H9 (cell line): ENCODE measurements at regions not wholly inside any gene's neighbourhood (a gene's known extent, or its start where the extent isn't known, plus 50 kb on each side); places are given as distances from the start of the nearest gene placed in this dataset.

Experiments
- DNase-seq: peaks from one replicate; pipeline ENCODE4 v3.0.0-alpha.2; 2017
- H2AFZ ChIP-seq: one replicate; pipeline ENCODE4 v1.6.1; 2013; ENCODE audit warnings: mild to moderate bottlenecking, low read length, control low read depth, moderate library complexity
- H2AK5ac ChIP-seq: 2 replicates; pipeline ENCODE4 v1.6.1; 2013; ENCODE audit warnings: low read length, control low read depth, mixed read lengths; ENCODE audit not compliant: insufficient read length
- H2BK120ac ChIP-seq: one replicate; pipeline ENCODE4 v1.6.1; 2013; ENCODE audit warnings: low read depth, mild to moderate bottlenecking, low read length, control low read depth, inconsistent platforms; ENCODE audit not compliant: poor library complexity, severe bottlenecking
- H2BK12ac ChIP-seq: 2 replicates; pipeline ENCODE4 v1.6.1; 2013; ENCODE audit warnings: low read length, control low read depth, mixed read lengths, low read depth; ENCODE audit not compliant: insufficient read length
- H2BK15ac ChIP-seq: 2 replicates; pipeline ENCODE4 v1.6.1; 2013; ENCODE audit warnings: low read depth, low read length, control low read depth
- H2BK20ac ChIP-seq: one replicate; pipeline ENCODE4 v1.6.1; 2013; ENCODE audit warnings: low read depth, mild to moderate bottlenecking, low read length, control low read depth, inconsistent platforms; ENCODE audit not compliant: poor library complexity, severe bottlenecking
- H2BK5ac ChIP-seq: 2 replicates; pipeline ENCODE4 v1.6.1; 2013; ENCODE audit warnings: low read length, control low read depth, mixed read lengths; ENCODE audit not compliant: insufficient read length
- H3K14ac ChIP-seq: 2 replicates; pipeline ENCODE4 v1.6.1; 2013; ENCODE audit warnings: low read length, control low read depth; ENCODE audit not compliant: insufficient read depth
- H3K18ac ChIP-seq: 2 replicates; pipeline ENCODE4 v1.6.1; 2013; ENCODE audit warnings: low read depth, mild to moderate bottlenecking, mixed read lengths, low read length, control low read depth; ENCODE audit not compliant: insufficient read length
- H3K23ac ChIP-seq: 2 replicates; pipeline ENCODE4 v1.6.1; 2013; ENCODE audit warnings: low read length, control low read depth, mixed read lengths, low read depth; ENCODE audit not compliant: insufficient read length
- H3K23me2 ChIP-seq: 2 replicates; pipeline ENCODE4 v1.6.1; 2013; ENCODE audit warnings: low read depth, mild to moderate bottlenecking, mixed read lengths, low read length, control low read depth; ENCODE audit not compliant: insufficient read length, poor library complexity, severe bottlenecking
- H3K27ac ChIP-seq: 2 replicates; pipeline ENCODE4 v1.5.1; 2013; ENCODE audit warnings: low read length, control low read depth, mixed read lengths, low read depth; ENCODE audit not compliant: insufficient read length
- H3K27me3 ChIP-seq: 2 replicates; pipeline ENCODE4 v1.6.1; 2013; ENCODE audit warnings: low read length, control low read depth, inconsistent platforms; ENCODE audit not compliant: insufficient read depth
- H3K4ac ChIP-seq: 2 replicates; pipeline ENCODE4 v1.6.1; 2013; ENCODE audit warnings: low read depth, mild to moderate bottlenecking, control low read depth, inconsistent platforms, low read length, moderate library complexity
- H3K4me1 ChIP-seq: 2 replicates; pipeline ENCODE4 v1.6.1; 2013; ENCODE audit warnings: low read length, control low read depth, inconsistent platforms; ENCODE audit not compliant: insufficient read depth
- H3K4me2 ChIP-seq: 2 replicates; pipeline ENCODE4 v1.6.1; 2013; ENCODE audit warnings: low read length, control low read depth, mixed read lengths; ENCODE audit not compliant: insufficient read length, insufficient read depth
- H3K56ac ChIP-seq: 2 replicates; pipeline ENCODE4 v1.6.1; 2013; ENCODE audit warnings: low read depth, mild to moderate bottlenecking, mixed read lengths, low read length, control low read depth; ENCODE audit not compliant: insufficient read length
- H3K79me1 ChIP-seq: 2 replicates; pipeline ENCODE4 v1.6.1; 2013; ENCODE audit warnings: low read depth, mild to moderate bottlenecking, moderate library complexity, low read length, control low read depth, inconsistent platforms; ENCODE audit not compliant: insufficient read depth, poor library complexity, severe bottlenecking
- H3K79me2 ChIP-seq: 2 replicates; pipeline ENCODE4 v1.6.1; 2013; ENCODE audit warnings: low read length, control low read depth, inconsistent platforms; ENCODE audit not compliant: insufficient read depth
- H3K9ac ChIP-seq: 2 replicates; pipeline ENCODE4 v1.6.1; 2013; ENCODE audit warnings: low read length, control low read depth, mixed read lengths; ENCODE audit not compliant: insufficient read length; ENCODE audit errors: extremely low read depth
- H3K9me3 ChIP-seq: one replicate; pipeline ENCODE4 v1.6.1; 2013; ENCODE audit warnings: low read depth, low read length, inconsistent platforms; ENCODE audit not compliant: control insufficient read depth
- H3T11ph ChIP-seq: one replicate; pipeline ENCODE4 v1.6.1; 2013; ENCODE audit warnings: mild to moderate bottlenecking, low read length, control low read depth, inconsistent platforms
- H4K20me1 ChIP-seq: one replicate; pipeline ENCODE4 v1.6.1; 2013; ENCODE audit not compliant: control insufficient read depth, insufficient read length, insufficient read depth
- H4K5ac ChIP-seq: 2 replicates; pipeline ENCODE4 v1.6.1; 2013; ENCODE audit warnings: low read depth, mild to moderate bottlenecking, mixed read lengths, low read length, control low read depth; ENCODE audit not compliant: insufficient read length
- H4K8ac ChIP-seq: replicated peaks from 2 replicates; pipeline ENCODE4 v1.6.1; 2013; ENCODE audit warnings: low read length, control low read depth, mixed read lengths, low read depth; ENCODE audit not compliant: insufficient read length
- H4K91ac ChIP-seq: 2 replicates; pipeline ENCODE4 v1.6.1; 2013; ENCODE audit warnings: low read depth, mild to moderate bottlenecking, moderate library complexity, mixed read lengths, low read length, control low read depth; ENCODE audit not compliant: insufficient read length
- H3K27ac Mint-ChIP-seq, 3 experiments: 2 replicates in 2 of 3; 3 replicates in 1 of 3; pipeline ENCODE4 v1.8.0; 2020 to 2021; ENCODE audit warnings: mixed read lengths in 3 of 3, mild to moderate bottlenecking in 1 of 3, moderate library complexity in 1 of 3
- H3K27me3 Mint-ChIP-seq: 2 replicates; pipeline ENCODE4 v1.8.0; 2021; ENCODE audit warnings: low read depth, mild to moderate bottlenecking, moderate library complexity, mixed read lengths
- H3K36me3 Mint-ChIP-seq, 3 experiments: 2 replicates in 2 of 3; 3 replicates in 1 of 3; pipeline ENCODE4 v1.8.0; 2020 to 2021; ENCODE audit warnings: low read depth in 3 of 3, mixed read lengths in 3 of 3; ENCODE audit not compliant: insufficient read depth in 1 of 3
- H3K4me1 Mint-ChIP-seq, 2 experiments: 2 replicates each; pipeline ENCODE4 v1.8.0; 2020; ENCODE audit warnings: mixed read lengths in 2 of 2
- H3K4me3 Mint-ChIP-seq, 2 experiments: 2 replicates in 1 of 2; 3 replicates in 1 of 2; pipeline ENCODE4 v1.8.0; 2020 to 2021; ENCODE audit warnings: mild to moderate bottlenecking in 2 of 2, mixed read lengths in 2 of 2, moderate library complexity in 1 of 2
- H3K9me3 Mint-ChIP-seq, 2 experiments: 2 replicates in 1 of 2; 3 replicates in 1 of 2; pipeline ENCODE4 v1.8.0; 2020; ENCODE audit warnings: mild to moderate bottlenecking in 2 of 2, mixed read lengths in 2 of 2, moderate library complexity in 1 of 2
- WGBS: extraction: QIAGEN DNeasy Blood & Tissue Kit; methylation state at CpG from one replicate; pipeline ENCODE4 v1.1.7; 2013; ENCODE audit warnings: missing lambda C conversion rate, low lambda C conversion rate, mixed read lengths; ENCODE audit not compliant: insufficient read length; ENCODE audit errors: extremely low coverage; 5-methylcytosine and 5-hydroxymethylcytosine counted together
- TF ChIP-seq, protein P1 (sequence below): fragments of 200-600 bp; sonication (generic); conservative IDR thresholded peaks from 3 replicates; pipeline ENCODE4 v1.8.0; 2021; ENCODE audit warnings: antibody characterized with exemption, mild to moderate bottlenecking

DNA sequence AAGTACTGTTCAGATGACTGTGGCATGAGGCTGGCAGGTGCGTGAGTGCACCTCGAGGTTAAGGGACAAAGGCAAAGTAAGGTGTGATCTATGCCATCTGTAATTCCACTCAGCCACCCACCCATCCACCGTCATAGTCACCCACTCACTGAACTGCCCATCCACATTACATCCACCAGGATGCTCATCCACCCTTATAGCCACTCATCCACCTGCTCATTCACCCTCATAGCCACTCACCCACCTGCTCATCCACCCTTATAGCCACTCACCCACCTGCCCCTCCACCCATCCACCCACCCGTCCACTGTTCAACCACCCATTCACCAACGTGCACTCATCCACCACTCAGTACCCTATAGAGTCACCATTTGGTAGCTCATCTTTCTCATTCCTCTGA lies 64.1 kb upstream of the UXT start:
- Mint-ChIP-seq H3K4me3 (no peak overlapping the region), H3K27me3 (peaks cover 8% of the 10 kb centered on the region), H3K9me3 (peaks cover 82% of the 10 kb centered on the region in 2 experiments), H3K36me3 (peaks cover 0 to 9% (median 0%) of the 10 kb centered on the region in 3 experiments; a peak in 5 of 7 replicates), H3K4me1 (no peaks in the 10 kb centered on the region), H3K27ac (no peak overlapping the region)
- H3K9ac ChIP-seq = no peak overlapping the region
- no peak overlapping the region for H3K4ac ChIP-seq
- H3K14ac ChIP-seq = no peak overlapping the region
- no peaks in the 10 kb centered on the region for H3K27me3 ChIP-seq
- no peaks in the 10 kb centered on the region for H3K79me1 ChIP-seq
- H4K20me1 ChIP-seq = no peaks in the 10 kb centered on the region
- TF ChIP-seq, protein P1, sequence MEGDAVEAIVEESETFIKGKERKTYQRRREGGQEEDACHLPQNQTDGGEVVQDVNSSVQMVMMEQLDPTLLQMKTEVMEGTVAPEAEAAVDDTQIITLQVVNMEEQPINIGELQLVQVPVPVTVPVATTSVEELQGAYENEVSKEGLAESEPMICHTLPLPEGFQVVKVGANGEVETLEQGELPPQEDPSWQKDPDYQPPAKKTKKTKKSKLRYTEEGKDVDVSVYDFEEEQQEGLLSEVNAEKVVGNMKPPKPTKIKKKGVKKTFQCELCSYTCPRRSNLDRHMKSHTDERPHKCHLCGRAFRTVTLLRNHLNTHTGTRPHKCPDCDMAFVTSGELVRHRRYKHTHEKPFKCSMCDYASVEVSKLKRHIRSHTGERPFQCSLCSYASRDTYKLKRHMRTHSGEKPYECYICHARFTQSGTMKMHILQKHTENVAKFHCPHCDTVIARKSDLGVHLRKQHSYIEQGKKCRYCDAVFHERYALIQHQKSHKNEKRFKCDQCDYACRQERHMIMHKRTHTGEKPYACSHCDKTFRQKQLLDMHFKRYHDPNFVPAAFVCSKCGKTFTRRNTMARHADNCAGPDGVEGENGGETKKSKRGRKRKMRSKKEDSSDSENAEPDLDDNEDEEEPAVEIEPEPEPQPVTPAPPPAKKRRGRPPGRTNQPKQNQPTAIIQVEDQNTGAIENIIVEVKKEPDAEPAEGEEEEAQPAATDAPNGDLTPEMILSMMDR = no peak
- no peak overlapping the region for H4K91ac ChIP-seq
- H4K5ac ChIP-seq = no peak overlapping the region
- H3K23me2 ChIP-seq = peaks cover 4% of the 10 kb centered on the region
- no peak overlapping the region for H2AK5ac ChIP-seq
- no peak overlapping the region for H2BK15ac ChIP-seq
- no peak for DNase-seq
- no peak overlapping the region for H2BK12ac ChIP-seq
- H3K79me2 ChIP-seq = no peaks in the 10 kb centered on the region
- H3K4me2 ChIP-seq = no peak overlapping the region
- H3K4me1 ChIP-seq = no peaks in the 10 kb centered on the region
- H2AFZ ChIP-seq = no peak overlapping the region
- no peak overlapping the region for H3T11ph ChIP-seq
- H3K9me3 ChIP-seq = peaks cover 52% of the 10 kb centered on the region
- H3K23ac ChIP-seq = no peak overlapping the region
- no peak overlapping the region for H2BK120ac ChIP-seq
- H3K27ac ChIP-seq = no peak overlapping the region
- H4K8ac ChIP-seq = no peak overlapping the region
- H3K18ac ChIP-seq = no peak overlapping the region
- no peak overlapping the region for H3K56ac ChIP-seq
- no peak overlapping the region for H2BK20ac ChIP-seq
- H2BK5ac ChIP-seq = no peak overlapping the region
- WGBS = no CpG with 5 or more reads among the region's 5 CpGs
